ENCODE measurements at regions not wholly inside any gene's neighbourhood (a gene's known extent, or its start where the extent isn't known, plus 50 kb on each side); places are given as distances from the start of the nearest gene placed in this dataset.

DNA sequence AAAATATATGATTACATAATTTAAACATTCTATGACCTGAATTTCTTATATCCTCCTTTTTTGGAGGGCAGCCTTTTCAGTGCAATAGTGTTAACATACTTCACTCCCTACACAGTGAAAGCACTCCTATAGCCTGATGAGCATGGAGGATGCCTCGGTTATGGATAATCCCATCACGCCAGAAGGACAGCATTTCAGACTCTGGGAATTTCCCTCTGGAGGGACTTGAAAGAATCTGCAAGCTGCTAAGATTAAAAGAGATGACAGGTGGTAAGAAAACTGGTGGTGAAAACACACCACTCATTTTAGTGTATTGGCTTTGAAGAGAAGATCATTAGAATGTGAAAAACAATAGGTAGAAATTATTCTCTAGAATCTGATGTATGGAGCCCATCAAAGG lies 99.3 kb upstream of the LMNTD1 start:
- no peak for TF ChIP-seq CTCF (conservative IDR thresholded peaks at IDR 0.05; ENCODE audit: low read length)
- no peak for TF ChIP-seq EZH2phosphoT487 (IDR thresholded peaks at IDR 0.05; ENCODE audit: borderline replicate concordance)

Measured in Loucy (cell line).